ENCODE measurements at regions not wholly inside any gene's neighbourhood (a gene's known extent, or its start where the extent isn't known, plus 50 kb on each side); places are given as distances from the start of the nearest gene placed in this dataset.

DNA sequence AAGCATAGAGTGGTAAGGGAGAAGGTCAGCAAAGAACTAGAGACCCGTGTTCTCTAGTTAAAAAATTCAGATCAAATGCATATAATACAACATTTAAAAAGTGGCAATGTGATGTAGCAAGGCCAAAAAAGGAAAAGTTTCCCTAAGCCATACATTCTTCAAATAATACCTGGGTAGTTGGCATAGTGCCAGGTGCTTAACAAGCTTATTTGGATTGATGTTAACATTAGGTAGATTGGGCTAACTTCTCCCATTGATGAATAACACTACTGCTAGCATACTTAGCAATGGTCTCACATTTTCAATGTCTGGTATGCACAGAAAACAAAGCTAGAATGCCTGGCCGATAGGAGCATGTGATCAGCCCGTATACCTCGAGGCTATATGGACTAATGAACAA is 283.6 kb upstream of the RARB start:
- DNase-seq: no peak

DNA sequence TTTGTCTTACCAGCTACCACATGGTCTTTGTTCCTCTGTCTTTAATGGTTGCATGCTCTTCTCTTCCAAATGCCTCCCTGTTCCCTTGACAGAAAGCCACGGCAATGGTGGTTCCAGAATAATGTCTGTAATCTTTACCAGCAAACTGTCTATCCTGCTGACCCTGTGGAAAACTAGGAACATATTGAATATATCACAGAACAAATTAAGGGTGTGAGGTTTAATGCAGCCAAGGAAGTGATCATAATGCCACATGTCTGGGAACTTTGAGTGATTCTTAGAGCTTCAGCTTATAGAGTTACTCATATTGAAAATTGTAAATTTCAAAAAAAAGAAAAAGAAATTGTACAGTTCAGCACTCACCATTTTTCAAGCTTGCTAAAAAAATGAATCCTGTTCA is 282.9 kb upstream of the RARB start:
- DNase-seq: peak in 1 of 3 donors; percentile 22

DNA sequence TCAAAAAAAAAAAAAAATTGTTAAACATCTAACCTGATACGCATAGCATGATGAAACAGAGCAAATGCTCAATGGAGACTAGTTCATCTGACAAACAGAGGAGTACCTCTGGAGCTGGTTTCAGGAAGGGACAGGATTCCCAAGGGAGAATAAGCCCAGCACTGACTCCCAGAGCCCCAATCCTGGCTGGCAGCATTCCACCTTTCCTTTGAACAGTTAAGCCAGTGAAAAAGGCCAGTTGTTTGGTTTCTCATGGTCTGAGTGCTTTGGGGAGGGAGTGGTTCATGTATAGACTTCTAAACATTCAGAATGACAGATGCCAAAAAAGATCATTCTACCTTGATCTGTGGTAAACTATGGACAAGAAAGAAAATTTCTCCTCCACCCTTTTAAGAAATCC is 277.9 kb upstream of the RARB start:
- no peak for DNase-seq

DNA sequence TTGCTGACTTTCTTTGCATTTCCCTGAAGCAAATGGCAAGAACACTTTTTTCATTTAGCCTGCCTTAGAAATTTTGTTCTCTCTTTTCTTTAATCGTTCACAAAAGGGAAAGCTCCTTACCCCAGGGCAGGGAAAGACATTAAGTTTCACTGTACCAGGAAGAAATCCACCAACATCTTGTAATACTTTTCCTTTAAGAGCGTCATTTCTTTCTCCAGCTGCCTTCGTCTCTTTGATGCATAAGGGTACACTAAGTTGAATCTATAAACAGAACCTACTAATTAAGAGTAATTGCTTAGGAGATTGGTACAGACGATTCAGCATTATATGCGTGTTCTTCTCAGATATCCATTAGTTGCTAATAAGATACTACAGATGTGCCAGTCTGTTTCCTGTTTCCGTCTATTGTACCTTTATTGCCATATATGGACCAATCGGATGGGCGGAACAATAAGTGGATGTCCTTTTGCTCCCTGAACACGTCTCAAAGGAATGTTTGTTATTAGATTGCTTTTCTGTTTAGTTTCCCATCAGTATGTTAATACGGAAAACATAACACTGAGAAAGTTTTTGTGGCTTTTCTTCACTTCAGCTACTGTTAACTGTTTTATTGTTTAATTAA is 276.7 kb upstream of the RARB start:
- DNase-seq: peak in 1 of 3 donors; percentile 75

DNA sequence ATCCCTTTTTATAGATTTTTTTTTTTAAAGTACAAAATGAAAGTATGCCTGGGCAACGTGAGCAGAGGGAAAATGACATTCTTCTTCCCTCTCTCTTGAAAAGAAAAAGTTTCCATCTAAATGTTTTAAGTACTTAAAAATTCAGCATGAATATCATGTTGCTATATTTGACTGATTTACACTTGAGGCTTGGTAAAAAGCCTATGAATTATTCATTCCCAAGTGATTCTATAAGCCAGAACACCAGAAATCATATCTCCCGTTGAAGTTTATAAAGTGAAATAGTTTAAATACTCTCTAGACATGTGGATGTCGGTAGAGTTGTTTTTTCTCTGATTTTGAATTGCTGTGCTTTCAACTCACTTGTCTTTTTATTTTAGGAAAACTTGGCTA is 276.2 kb upstream of the RARB start:
- peak in 1 of 3 donors; percentile 67 for DNase-seq

DNA sequence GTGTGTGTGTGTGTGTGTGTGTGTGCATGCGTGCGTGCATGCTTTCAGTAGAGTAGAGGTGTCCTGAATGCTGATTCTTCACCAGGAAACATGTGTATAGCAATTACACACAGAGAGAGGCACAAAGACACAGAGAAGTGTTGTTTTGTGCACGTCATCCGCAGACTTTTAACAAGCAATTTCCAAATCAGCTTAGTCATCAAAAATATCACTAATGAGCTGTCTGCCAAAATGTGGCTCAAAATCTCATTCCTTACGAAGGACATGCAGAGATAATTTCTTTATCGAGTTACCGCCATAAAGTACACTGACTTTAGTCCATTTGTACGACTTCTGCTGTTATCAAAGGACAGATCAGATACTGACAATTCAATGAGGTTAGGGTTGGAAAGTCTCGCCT is 274.9 kb upstream of the RARB start:
- no peak for DNase-seq

DNA sequence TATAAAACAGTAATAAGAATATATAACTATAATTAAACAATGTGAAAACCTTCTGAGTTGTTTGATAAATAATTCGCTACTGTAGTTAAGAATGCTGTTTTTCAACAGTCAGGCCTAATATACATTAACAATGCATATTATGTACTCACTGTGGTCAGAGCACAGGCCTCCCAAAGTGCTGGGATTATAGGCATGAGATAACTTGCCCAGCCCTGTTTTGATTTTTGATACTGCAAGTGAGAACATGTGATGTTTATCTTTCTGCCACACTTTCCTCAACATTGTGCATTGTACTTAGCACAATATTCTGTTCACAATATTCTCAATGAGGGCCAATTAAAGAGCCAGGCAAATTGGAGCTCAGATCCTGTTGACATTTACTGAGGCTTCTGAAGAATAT is 274.5 kb upstream of the RARB start:
- DNase-seq: no peak

DNA sequence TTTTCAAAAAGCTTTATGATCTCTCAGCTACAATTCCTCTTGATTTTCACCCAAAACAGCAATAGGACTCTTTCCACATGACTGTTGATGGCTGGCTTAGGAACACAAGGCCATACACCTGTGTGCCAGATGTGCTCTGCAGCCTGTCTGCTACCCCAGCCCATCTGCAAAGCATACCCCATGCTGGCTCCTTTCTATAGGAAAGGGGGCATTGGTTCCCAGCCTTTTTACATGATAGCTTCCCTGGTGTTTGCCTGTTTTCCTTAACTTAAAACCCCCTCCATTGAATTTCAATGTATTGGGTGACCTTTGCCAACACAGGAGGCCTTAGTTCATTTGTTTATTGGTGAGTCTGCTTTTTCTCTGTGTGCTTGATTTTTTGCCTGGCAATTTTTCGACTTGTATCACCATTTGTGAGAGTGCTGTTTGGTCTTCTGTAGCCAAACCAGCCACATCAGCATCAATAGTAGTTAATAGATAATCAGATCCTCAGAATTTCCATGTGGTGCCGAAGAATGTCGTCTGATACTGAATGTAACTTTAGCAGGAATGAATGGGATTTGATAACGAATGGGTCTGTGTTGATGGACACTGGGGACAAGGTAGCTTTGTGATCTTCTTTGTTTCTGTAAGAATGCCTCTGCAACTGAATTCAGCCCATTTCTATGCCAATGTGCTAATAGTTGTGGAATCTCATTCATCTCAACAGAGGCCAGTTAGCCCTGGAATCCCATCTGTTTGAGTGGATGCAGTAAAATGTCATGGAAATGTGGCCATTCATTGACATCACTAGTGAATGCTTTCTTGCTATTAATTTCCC is 272.2 kb upstream of the RARB start:
- DNase-seq: no peak

DNA sequence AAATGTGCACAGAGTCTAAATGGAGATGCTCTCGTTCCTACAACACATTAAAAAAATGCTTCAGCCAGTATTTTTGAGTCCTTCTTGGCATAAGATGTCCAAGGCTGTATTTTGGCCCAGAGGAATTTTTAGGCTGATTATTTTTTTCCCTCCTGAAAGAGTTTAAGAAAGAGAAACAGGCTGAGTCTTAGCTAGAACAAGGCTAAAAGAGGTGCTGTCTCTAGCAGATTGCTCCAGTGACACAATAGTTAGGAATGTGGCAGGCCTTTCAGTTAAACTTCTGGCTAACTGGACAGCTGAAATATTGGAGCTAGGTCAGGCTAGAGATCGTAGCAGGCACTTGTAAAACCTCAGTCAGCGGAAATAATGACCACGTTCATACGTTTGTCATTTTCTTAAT is 271.4 kb upstream of the RARB start:
- peak; percentile 55 to 77 (median 57) for DNase-seq

DNA sequence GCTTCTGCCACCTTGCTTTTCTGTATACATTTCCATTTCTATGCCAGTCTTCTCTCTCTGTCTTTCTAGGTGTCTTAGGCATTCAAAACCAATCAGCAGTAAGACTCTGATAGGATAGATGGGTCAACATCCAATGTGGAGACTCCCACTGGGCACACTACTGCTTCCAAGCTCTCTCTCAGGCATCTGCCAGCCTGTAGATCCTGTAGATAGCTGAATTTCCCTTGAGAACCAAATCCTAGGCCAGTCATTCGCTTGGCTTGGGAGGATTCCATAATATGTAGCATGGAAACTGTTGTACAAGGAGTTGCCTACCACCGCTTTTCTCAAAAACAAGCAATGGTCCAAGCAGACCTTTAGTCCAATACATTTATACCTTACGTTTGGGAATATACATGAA is 262.8 kb upstream of the RARB start:
- no peak for DNase-seq

DNA sequence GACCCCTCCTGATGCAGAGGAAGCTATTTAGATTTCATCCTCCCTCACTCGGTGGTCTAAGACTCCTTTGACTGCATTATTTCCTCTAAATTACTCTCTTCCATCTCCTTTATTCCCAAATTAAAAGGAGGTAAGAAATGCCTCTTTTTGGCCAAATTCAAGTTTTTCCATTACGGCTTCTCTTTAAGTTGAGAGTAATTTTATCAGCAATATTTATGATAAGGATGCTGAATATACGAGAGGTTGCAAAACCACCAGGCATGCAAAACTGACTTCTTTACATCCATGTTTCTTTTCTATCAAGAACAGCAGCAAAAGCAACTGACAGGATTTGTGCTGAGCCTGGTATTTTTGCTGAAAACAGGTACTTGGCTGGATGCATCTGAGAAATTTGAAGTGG is 262.0 kb upstream of the RARB start:
- no peak for DNase-seq

DNA sequence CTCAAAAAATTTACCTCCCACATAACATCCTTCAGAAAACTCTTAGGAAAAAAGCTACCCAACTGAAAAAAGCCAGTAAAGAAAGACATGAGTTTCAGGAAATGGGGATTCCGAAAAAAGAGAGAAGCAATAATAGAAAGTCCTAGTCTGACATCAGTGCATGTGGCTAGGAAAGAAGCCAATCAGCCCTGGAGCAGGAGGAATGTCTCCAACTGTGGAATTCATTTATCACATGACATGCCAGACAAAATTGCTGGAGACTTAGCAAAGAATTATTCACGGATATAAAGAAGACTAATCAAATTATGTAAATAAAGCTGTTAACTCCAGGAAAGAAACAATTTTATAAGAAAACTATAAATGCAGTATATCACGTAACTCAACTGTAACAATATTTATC is 258.9 kb upstream of the RARB start:
- no peak for DNase-seq

DNA sequence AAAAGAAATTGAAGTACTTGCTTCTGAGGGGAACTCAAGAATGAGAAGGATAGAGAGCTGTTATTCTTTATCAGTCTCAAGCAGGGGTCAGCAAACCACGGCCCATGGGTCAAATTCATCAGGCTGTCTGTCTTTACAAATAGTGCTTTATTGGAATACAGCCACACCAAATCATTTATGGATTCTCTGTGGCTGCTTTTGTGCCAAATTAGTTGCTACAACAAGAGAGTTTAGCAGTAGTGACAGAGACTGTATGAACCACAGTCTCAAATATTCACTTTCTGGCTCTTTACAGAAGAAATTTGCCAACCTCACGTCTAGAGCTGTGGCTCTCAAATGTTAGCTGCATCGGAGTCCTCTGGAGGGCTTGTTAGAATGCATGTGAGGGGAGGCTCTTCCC is 258.0 kb upstream of the RARB start:
- peak in 1 of 3 donors; percentile 51 for DNase-seq

DNA sequence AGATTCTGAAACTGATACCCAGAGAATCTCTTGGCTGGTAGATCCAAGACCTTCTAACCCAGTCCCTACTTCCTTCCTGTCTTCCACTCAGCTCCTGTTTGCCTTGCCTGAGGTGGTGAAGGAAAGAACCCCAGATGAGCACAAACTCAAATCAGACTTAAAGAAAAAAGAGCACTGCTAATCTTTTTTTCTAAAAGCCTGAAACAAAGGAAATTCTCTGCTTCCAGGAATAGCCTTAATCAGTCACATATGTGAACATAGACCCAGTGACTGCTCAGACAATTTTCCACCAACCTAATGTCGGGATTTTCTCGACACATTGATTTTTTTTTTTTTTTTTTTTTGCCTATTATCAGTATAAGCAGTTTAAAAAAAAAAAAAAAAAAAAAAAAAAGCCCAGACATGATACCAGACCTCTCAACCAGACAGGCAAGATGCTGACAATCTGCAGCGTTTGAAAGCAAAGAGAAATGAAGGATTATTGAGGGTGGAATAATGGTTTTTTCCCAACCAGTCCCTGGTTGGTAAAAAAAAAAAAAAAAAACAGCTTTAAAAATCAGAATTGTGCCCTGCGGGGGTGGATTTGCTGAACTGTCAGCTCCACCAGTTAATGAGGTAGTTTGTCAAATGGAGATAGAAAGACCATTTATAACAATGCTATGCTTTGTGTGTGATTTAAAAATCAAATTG is 256.8 kb upstream of the RARB start:
- DNase-seq: peak in 1 of 3 donors; percentile 61

DNA sequence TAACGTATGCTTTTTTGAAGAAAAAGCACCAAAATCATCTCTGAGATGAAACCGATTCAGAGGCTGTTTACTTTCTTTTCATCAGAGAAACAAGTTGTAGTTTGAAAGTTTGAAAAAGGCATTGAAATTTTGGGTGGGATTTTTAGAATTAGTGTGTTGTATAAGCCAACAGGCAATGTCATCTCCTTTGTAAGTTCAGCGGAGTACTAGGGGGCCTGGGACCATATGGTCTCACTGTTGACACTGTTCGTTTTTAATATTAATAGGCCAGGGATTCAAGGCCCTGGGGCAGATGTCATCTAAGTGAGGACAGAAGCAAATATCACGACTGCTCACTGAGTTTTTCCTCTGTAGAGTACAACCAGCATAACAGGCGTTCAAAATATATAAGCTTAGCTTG is 256.2 kb upstream of the RARB start:
- no peak for DNase-seq

DNA sequence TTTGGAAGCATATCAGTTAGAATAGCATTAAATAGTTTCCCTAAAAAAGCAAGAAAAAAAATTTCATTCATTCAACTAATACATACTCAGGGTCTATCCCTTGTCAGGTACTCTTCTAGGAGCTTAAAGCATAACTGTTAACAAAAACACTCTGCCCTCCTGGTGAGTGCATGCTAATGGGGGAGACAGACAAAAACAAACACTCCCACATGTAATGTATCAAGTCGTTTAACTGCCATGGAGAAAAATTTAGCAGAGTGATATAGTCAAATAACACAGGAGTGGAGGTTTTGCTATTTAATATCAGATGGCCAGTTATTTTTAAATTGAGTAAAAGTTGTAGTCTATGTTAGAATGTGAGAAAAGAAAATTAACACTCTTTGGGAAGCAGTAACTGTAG is 254.5 kb upstream of the RARB start:
- DNase-seq: no peak

DNA sequence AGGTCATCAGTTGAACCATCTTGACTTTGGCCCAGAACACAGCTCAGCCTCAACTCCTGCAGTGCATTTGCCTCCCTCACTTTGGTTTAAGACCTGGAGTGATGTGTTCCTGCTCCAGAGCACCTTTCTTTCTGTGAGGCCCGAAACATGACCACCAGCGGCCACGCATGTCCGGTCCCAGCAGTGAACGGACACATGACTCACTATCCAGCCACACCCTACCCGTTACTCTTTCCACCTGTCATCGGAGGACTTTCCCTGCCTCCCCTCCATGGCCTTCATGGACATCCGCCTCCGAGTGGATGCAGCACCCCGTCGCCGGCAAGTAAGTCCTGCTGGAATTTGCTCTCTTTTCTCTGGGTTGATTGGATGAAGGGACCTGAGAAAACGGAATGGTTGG is 253.8 kb upstream of the RARB start:
- no peak for DNase-seq

DNA sequence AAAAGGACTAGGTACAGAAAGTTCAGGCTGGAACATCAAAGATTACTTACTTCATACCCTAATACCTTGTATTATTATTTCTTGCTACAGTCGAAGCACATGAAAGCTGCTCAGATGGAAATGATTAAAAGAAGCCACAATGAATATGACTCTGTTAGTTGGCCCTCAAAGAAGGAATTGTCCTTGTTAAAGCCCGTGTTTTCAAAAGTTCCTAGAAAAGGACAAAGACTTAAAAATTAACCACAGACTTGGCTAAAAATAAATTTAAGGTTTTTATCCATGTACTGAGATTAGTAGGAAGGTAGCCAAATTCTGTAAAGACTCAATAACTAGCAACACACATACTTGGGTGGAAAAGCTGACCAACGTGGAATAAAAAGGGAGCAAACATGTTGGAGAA is 251.0 kb upstream of the RARB start:
- DNase-seq: no peak

DNA sequence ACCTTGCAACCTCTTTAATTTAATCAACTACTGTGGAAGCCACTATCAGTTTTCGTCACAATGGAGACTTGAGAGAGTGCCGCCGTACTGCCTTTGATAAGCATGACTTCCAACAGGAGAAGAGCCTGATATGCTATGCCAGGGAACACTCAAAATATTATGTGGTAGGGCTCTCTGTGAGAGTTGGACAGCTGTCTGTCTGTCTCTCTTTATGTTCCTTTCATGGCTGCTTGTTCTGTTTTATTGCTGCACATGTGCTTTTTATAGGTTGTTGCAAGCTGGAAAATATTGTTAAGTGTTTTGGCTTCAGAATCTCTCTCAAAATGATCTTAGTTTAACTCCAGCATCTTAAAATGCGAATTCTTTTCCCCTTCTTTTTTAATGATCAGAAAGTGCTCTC is 249.4 kb upstream of the RARB start:
- DNase-seq: peak in 1 of 3 donors; percentile 79

DNA sequence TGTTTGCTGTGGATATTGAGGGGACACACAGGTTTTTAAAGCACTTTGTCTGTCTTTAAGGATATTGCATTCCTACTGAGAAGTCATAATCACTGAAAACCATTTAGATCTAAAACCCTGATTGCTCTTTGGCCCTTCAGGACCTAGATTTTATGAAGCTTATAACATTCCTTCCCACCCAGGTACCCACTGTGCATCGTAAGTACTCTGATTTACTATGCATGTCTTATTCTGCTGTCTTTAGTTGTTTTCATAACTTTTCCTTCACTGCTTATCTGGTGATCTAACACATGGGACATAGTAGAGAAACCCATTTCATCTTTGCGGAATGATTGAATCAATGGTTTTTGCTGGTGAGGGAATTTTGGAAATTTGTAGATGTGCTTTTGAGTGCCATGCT is 247.0 kb upstream of the RARB start:
- DNase-seq: no peak

DNA sequence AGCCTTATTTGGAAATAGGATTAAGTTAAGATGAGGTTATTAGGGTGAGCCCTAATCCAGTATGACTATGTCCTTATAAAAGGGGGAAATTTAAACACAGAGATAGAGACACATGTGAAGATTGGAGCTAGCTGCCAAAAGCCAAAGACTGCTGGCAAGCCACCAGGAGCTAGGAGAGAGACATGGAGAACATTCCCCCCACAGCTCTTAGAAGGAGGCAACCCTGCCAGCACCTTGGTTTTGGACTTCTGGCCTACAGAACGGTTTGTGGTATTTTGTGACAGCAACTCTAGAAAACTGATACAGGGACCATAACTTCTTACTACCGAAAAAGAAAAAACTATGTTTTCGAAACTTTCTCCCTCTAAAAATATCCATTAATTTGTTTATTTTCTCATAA is 245.3 kb upstream of the RARB start:
- no peak for DNase-seq

DNA sequence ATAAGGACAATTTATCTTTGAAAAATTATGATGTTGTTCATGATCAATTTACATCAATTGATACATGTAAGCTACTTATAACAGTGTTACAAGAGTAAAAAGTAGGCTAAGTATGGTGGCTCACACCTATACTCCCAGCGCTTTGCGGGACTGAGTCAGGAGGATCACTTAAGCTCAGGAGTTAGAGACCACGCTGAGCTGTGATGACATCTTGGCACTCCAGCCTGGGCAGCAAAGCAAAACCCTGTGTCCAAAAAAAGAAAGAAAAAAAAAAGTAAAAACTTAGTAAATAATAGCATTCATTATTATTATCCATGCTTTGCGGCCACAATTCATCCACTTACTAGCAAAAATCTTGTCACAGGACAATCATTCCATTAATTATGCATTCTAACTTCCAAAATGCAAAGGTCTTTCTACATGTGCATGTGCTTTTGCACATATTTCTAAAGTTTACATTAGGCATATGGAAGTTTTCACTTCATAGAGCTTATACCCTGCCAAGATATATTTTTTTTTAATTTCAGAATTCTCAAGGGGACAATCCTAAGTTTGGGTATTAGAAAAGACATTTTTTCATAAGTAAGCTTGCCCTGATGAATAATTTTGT is 243.3 kb upstream of the RARB start:
- peak in 1 of 3 donors; percentile 12 for DNase-seq

DNA sequence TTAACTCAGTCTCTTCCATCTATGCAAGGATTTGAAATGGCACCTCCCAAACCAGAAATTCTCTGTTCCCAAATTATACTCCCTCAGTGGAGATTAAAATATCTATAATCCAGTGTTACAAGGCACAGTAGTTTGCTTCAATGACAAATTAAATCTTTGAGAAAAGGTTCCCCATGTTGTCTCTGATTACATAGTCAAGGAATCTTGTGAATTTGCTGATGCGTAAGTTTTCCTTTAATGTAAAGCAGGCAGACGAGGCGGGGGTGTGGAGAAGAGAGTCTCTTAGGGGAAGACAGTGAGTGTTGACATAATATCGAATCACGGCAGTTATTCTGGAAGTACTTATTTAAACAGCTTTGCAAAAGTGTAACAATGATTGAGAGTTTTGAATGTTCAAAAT is 236.4 kb upstream of the RARB start:
- peak; percentile 34 to 63 (median 36) for DNase-seq

Measured in muscle of back (tissue), 3 donors.